ENCODE measurements at regions not wholly inside any gene's neighbourhood (a gene's known extent, or its start where the extent isn't known, plus 50 kb on each side); places are given as distances from the start of the nearest gene placed in this dataset.

DNA sequence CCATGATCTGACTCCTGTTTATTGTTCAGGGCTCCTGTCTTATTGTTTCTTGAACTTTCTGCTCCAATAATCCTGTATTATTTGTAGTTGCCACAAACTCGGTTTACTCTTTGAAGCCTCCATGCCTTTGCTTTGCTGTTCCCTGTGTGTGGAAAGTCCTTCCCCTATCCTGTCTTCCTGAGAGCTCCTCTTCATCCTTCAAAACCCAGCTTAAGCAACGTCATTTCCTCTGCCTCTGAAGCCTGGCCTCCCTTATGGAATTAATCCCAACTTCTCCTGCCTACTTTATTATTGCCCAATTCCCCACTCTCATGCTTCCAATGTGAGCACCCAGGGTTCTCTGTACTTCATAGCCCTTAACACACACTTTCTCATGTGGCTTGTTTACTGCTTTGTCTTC lies 766.2 kb downstream of the MED13L start:
- Histone ChIP-seq H3K4me2 (ENCODE audit: low read depth, low read length, poor library complexity, severe bottlenecking) (no peak overlapping the region), H2AFZ (ENCODE audit: low read length) (no peak overlapping the region), H3K4me3 (ENCODE audit: low read length, poor library complexity, severe bottlenecking) (no peak overlapping the region), H3F3A (ENCODE audit: low read depth) (no peaks in the 10 kb centered on the region), H3K27me3 (ENCODE audit: insufficient read depth, low read length, poor library complexity, severe bottlenecking) (no peaks in the 10 kb centered on the region), H3K9me3 (ENCODE audit: insufficient read depth, low read depth, low read length) (peaks cover 2% of the 10 kb centered on the region; the same call in 1 of the 2 replicates), H3K36me3 (ENCODE audit: insufficient read depth, low read length) (no peaks in the 10 kb centered on the region), H4K20me1 (ENCODE audit: insufficient read depth, low read length, poor library complexity, severe bottlenecking) (no peaks in the 10 kb centered on the region), H3K9ac (ENCODE audit: low read depth, low read length, poor library complexity, severe bottlenecking) (no peak overlapping the region), H3K9me2 (replicated peaks; ENCODE audit: low read depth, low read length) (no peaks in the 10 kb centered on the region), H3K4me1 (ENCODE audit: insufficient read depth, low read length, poor library complexity, severe bottlenecking) (no peaks in the 10 kb centered on the region), H3K79me2 (ENCODE audit: insufficient read depth, low read length) (no peaks in the 10 kb centered on the region)
- no peak for TF ChIP-seq EZH2phosphoT487 (IDR thresholded peaks at IDR 0.05; ENCODE audit: borderline replicate concordance)
- TF ChIP-seq, protein P1, sequence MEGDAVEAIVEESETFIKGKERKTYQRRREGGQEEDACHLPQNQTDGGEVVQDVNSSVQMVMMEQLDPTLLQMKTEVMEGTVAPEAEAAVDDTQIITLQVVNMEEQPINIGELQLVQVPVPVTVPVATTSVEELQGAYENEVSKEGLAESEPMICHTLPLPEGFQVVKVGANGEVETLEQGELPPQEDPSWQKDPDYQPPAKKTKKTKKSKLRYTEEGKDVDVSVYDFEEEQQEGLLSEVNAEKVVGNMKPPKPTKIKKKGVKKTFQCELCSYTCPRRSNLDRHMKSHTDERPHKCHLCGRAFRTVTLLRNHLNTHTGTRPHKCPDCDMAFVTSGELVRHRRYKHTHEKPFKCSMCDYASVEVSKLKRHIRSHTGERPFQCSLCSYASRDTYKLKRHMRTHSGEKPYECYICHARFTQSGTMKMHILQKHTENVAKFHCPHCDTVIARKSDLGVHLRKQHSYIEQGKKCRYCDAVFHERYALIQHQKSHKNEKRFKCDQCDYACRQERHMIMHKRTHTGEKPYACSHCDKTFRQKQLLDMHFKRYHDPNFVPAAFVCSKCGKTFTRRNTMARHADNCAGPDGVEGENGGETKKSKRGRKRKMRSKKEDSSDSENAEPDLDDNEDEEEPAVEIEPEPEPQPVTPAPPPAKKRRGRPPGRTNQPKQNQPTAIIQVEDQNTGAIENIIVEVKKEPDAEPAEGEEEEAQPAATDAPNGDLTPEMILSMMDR (conservative IDR thresholded peaks at IDR 0.05; ENCODE audit: low read length) = no peak

DNA sequence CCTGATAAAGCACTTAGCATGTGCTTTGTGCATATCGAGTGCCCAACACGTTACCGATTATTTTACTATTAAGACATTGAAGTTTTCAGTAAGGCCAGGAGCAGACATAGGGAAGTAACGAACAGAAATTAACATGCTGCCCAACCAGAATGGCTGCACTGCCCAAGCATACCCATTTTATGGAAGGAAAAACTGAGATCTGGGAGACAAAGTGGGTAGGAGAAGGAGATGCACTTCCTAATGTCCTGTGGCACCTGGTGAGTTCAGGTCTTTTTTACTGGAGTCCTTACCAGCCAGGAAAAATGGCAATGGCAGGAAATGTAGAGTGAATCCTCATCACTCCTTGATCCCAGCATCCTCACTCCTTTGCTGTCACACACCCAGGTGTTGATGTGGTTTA lies 768.5 kb downstream of the MED13L start:
- TF ChIP-seq, protein P1 (conservative IDR thresholded peaks at IDR 0.05; ENCODE audit: low read length) = no peak
- TF ChIP-seq EZH2phosphoT487 (IDR thresholded peaks at IDR 0.05; ENCODE audit: borderline replicate concordance) = no peak
- Histone ChIP-seq H3K4me1 (ENCODE audit: insufficient read depth, low read length, poor library complexity, severe bottlenecking) (no peaks in the 10 kb centered on the region), H3F3A (ENCODE audit: low read depth) (no peaks in the 10 kb centered on the region), H3K36me3 (ENCODE audit: insufficient read depth, low read length) (no peaks in the 10 kb centered on the region), H3K4me3 (ENCODE audit: low read length, poor library complexity, severe bottlenecking) (no peak overlapping the region), H3K79me2 (ENCODE audit: insufficient read depth, low read length) (no peaks in the 10 kb centered on the region), H4K20me1 (ENCODE audit: insufficient read depth, low read length, poor library complexity, severe bottlenecking) (no peaks in the 10 kb centered on the region), H2AFZ (ENCODE audit: low read length) (no peak overlapping the region), H3K27me3 (ENCODE audit: insufficient read depth, low read length, poor library complexity, severe bottlenecking) (no peaks in the 10 kb centered on the region), H3K9ac (ENCODE audit: low read depth, low read length, poor library complexity, severe bottlenecking) (no peak overlapping the region), H3K9me2 (replicated peaks; ENCODE audit: low read depth, low read length) (no peaks in the 10 kb centered on the region), H3K4me2 (ENCODE audit: low read depth, low read length, poor library complexity, severe bottlenecking) (no peak overlapping the region), H3K9me3 (ENCODE audit: insufficient read depth, low read depth, low read length) (no peaks in the 10 kb centered on the region; the same call in 1 of the 2 replicates)

DNA sequence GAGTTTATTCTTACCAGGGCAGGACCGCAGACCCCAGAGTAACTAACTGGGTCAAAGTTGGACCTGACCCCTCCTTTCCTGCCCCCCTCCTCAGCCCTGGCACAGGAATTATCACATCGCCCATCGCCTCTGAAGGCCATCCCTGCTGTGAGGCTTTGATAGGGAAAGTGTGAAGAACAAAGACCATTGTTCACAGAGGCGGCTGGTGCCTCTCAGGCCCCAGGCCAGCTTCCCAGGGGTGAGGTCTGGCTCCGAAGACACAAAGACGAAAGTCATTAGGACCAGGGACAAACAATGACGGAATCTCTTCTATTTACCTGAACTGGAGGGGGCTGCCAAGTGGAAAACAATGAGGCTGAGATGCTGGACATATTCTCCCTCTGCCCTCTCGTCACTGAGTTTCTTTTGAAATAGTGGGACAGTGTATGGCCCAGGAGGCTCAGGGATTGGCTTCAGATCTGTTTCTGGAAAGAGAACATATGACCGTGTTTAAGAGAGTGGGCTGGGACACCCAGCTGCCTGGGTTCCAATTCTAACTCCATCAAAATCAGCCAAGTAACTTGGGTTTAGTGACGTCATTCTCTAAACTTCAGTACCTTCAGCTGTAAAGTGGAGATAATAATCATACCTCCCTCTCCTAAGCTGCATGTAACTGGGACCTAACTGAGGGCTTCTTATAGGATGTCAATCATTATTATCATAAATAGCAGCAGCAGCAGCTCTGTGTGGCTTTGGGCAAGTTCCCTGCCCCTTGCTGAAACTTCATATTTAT lies 769.4 kb downstream of the MED13L start:
- no peaks in the 10 kb centered on the region; the same call in 1 of the 2 replicates for H3K9me3 ChIP-seq (ENCODE audit: insufficient read depth, low read depth, low read length)
- H3K9ac ChIP-seq (ENCODE audit: low read depth, low read length, poor library complexity, severe bottlenecking) = no peak overlapping the region
- no peak overlapping the region for H2AFZ ChIP-seq (ENCODE audit: low read length)
- H3K4me1 ChIP-seq (ENCODE audit: insufficient read depth, low read length, poor library complexity, severe bottlenecking) = no peaks in the 10 kb centered on the region
- no peak overlapping the region for H3K4me2 ChIP-seq (ENCODE audit: low read depth, low read length, poor library complexity, severe bottlenecking)
- TF ChIP-seq, protein P1 (conservative IDR thresholded peaks at IDR 0.05; ENCODE audit: low read length) = no peak
- TF ChIP-seq EZH2phosphoT487 (IDR thresholded peaks at IDR 0.05; ENCODE audit: borderline replicate concordance) = no peak
- no peaks in the 10 kb centered on the region for H3F3A ChIP-seq (ENCODE audit: low read depth)
- no peaks in the 10 kb centered on the region for H3K9me2 ChIP-seq (replicated peaks; ENCODE audit: low read depth, low read length)
- no peaks in the 10 kb centered on the region for H4K20me1 ChIP-seq (ENCODE audit: insufficient read depth, low read length, poor library complexity, severe bottlenecking)
- no peaks in the 10 kb centered on the region for H3K27me3 ChIP-seq (ENCODE audit: insufficient read depth, low read length, poor library complexity, severe bottlenecking)
- H3K36me3 ChIP-seq (ENCODE audit: insufficient read depth, low read length) = no peaks in the 10 kb centered on the region
- H3K4me3 ChIP-seq (ENCODE audit: low read length, poor library complexity, severe bottlenecking) = no peak overlapping the region
- H3K79me2 ChIP-seq (ENCODE audit: insufficient read depth, low read length) = no peaks in the 10 kb centered on the region

Data from Loucy (cell line).